ENCODE measurements at regions not wholly inside any gene's neighbourhood (a gene's known extent, or its start where the extent isn't known, plus 50 kb on each side); places are given as distances from the start of the nearest gene placed in this dataset.

DNA sequence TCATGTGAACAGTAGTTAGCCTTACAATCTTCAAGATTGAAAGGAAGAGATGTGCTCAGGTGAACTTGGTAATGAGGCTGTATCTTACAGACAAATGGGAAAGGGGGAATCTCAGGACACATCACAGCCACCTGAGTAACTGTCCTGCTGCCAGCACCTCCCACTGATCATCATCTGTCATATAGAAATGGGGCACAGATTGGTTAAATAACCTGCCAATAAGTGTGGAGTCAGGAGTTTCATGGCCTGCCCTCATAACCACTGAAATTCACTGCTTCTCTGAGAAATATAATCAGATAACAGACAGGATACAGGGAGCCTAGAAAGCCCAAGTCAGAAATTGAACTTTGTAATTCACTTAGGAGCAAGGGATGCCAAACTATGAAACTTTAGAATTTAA lies 64.9 kb upstream of the TAS2R16 start:
- Mint-ChIP-seq H3K9me3 (peaks cover 33% of the 10 kb centered on the region), H3K36me3 (ENCODE audit: low read depth) (no peaks in the 10 kb centered on the region), H3K27me3 (ENCODE audit: insufficient read depth) (no peaks in the 10 kb centered on the region), H3K27ac (no peak overlapping the region), H3K4me1 (ENCODE audit: low read depth) (no peaks in the 10 kb centered on the region), H3K4me3 (no peak overlapping the region)
- no peak for DNase-seq
- TF ChIP-seq, protein P1, sequence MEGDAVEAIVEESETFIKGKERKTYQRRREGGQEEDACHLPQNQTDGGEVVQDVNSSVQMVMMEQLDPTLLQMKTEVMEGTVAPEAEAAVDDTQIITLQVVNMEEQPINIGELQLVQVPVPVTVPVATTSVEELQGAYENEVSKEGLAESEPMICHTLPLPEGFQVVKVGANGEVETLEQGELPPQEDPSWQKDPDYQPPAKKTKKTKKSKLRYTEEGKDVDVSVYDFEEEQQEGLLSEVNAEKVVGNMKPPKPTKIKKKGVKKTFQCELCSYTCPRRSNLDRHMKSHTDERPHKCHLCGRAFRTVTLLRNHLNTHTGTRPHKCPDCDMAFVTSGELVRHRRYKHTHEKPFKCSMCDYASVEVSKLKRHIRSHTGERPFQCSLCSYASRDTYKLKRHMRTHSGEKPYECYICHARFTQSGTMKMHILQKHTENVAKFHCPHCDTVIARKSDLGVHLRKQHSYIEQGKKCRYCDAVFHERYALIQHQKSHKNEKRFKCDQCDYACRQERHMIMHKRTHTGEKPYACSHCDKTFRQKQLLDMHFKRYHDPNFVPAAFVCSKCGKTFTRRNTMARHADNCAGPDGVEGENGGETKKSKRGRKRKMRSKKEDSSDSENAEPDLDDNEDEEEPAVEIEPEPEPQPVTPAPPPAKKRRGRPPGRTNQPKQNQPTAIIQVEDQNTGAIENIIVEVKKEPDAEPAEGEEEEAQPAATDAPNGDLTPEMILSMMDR (IDR thresholded peaks at IDR 0.05) = no peak

DNA sequence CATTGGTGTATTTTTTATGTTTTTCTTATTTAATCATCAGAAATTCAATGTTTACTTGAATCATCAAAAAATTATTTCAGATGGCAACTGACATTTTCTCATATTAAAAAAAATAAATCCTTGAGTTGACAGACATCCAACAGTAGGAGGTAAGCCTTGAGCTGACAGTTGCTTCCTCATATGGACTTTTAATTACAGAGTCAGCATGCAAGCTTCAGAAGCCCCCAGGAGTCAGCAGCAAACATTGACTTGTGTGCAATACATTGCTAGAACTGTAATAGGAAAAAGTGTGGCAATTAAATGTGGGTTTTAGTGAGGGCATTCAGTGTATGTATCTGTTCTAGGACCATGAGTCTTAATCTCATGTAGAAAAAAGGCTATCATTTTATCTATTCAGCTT lies 62.4 kb upstream of the TAS2R16 start:
- H3K27ac Mint-ChIP-seq = no peak overlapping the region
- no peaks in the 10 kb centered on the region for H3K27me3 Mint-ChIP-seq (ENCODE audit: insufficient read depth)
- H3K36me3 Mint-ChIP-seq (ENCODE audit: low read depth) = no peaks in the 10 kb centered on the region; the same call in 1 of the 2 replicates
- H3K4me3 Mint-ChIP-seq = no peak overlapping the region
- H3K9me3 Mint-ChIP-seq = peaks cover 41% of the 10 kb centered on the region
- no peak for DNase-seq
- TF ChIP-seq, protein P1 (IDR thresholded peaks at IDR 0.05) = no peak
- H3K4me1 Mint-ChIP-seq (ENCODE audit: low read depth) = no peaks in the 10 kb centered on the region

DNA sequence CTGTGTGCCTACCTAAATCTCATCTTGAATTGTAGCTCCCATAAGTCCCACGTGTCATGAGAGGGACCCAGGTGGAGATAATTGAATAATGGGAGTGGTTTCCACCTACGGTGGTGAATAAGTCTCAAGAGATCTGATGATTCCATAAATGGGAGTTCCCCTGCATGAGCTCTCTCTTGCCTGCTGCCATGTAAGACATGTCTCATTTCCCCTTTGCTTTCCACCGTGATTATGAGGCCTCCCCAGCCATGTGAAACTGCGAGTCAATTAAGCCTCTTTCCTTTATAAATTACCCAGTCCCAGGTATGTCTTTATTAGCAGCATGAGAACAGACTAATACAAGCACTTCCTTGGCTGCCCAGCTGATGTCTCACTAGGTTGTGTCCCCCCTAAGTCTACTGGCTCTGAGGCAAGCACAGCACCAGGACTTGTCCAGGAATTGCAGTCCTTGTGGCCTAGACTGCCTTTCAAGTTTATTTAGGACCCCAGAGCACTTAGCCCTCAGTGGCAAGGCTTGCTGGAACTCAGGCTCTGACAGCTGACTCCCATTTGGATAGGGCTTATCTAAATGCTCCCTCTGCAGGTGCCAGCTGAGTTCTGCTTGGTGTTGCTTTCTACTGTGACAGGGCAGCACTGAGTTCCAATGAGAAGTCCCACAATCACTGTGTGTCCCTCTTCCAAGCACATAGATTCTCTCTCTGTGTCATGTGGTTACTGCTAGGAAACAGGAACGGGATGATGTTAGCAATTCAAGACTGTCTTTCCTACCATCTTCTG lies 59.0 kb upstream of the TAS2R16 start:
- peaks cover 41% of the 10 kb centered on the region for H3K9me3 Mint-ChIP-seq
- no peaks in the 10 kb centered on the region for H3K4me1 Mint-ChIP-seq (ENCODE audit: low read depth)
- no peak for DNase-seq
- H3K4me3 Mint-ChIP-seq = no peak overlapping the region
- no peak overlapping the region for H3K27ac Mint-ChIP-seq
- no peaks in the 10 kb centered on the region; the same call in 1 of the 2 replicates for H3K36me3 Mint-ChIP-seq (ENCODE audit: low read depth)
- no peaks in the 10 kb centered on the region for H3K27me3 Mint-ChIP-seq (ENCODE audit: insufficient read depth)
- TF ChIP-seq, protein P1 (IDR thresholded peaks at IDR 0.05) = no peak

DNA sequence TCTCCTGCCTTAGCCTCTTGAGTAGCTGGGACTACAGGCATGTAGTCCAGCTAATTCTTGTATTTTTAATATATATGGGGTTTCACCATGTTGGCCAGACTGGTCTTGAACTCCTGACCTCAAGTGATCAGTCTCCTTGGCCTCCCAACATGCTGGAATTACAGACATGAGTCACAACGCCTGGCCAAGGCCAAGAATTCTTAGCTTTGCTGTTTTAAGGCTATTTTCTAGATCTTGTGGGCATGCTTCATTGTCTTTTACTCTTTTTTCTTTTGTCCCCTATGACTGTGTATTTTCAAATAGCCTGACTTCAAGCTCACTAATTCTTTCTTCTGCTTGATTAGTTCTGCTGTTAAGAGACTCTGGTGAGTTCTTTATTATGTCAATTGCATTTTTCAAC lies 56.4 kb upstream of the TAS2R16 start:
- DNase-seq = no peak
- TF ChIP-seq, protein P1 (IDR thresholded peaks at IDR 0.05) = no peak
- Mint-ChIP-seq H3K4me3 (no peak overlapping the region), H3K36me3 (ENCODE audit: low read depth) (no peaks in the 10 kb centered on the region; the same call in 1 of the 2 replicates), H3K27me3 (ENCODE audit: insufficient read depth) (no peaks in the 10 kb centered on the region), H3K27ac (no peak overlapping the region), H3K9me3 (peaks cover 60% of the 10 kb centered on the region), H3K4me1 (ENCODE audit: low read depth) (no peaks in the 10 kb centered on the region)

DNA sequence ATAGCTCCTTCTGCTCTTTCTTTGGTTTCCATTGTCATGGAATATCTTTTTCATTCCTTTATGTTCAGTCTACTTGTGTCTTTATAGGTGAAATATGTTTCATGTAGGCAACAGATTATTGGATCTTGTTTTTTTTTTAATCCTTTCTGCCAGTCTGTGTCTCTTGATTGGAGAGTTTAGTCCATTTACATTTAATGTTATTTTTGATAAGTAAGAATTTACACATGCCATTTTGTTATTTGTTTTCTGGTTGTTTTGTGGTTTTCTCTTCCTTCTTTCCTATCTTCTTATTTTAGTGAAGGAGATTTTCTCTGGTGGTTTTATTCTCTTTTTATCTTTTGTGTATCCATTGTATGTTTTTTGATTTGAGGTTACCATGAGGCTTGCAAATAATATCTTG lies 52.5 kb upstream of the TAS2R16 start:
- no peak for DNase-seq

More for the DNA sequence above, 52.5 kb upstream of the TAS2R16 start:
- H3K36me3 Mint-ChIP-seq (ENCODE audit: low read depth) = no peaks in the 10 kb centered on the region; the same call in 1 of the 2 replicates
- H3K27ac Mint-ChIP-seq = no peak overlapping the region
- H3K4me1 Mint-ChIP-seq (ENCODE audit: low read depth) = no peaks in the 10 kb centered on the region
- H3K4me3 Mint-ChIP-seq = no peak overlapping the region
- peaks cover 41% of the 10 kb centered on the region for H3K9me3 Mint-ChIP-seq
- TF ChIP-seq, protein P1 (IDR thresholded peaks at IDR 0.05) = no peak
- no peaks in the 10 kb centered on the region for H3K27me3 Mint-ChIP-seq (ENCODE audit: insufficient read depth)

Measured in HFFc6 (cell line).